ENCODE measurements at regions not wholly inside any gene's neighbourhood (a gene's known extent, or its start where the extent isn't known, plus 50 kb on each side); places are given as distances from the start of the nearest gene placed in this dataset.
"Not testable (repeated sequence)": the region's sequence is repeated elsewhere in the genome, so short reads cannot be mapped to it uniquely, and the experiment has no call there.

- no peaks in the 10 kb centered on the region for H3K4me1 Mint-ChIP-seq (ENCODE audit: low read depth)
- CTCF ChIA-PET, result interaction anchor here (0.6 to 0.9 kb wide), 2 partner anchors 12 to 15 kb away, joined by 3 to 4 read pairs; no protein-coding TSS in a partner anchor
- no peak overlapping the region for H3K4me3 Mint-ChIP-seq
- H3K27me3 Mint-ChIP-seq (ENCODE audit: low read depth), result peaks cover 5% of the 10 kb centered on the region
- DNase-seq, result no peak
- intact Hi-C loops (cut with micrococcal nuclease), result no loop called here
- H3K27ac Mint-ChIP-seq, result no peak overlapping the region
- H3K9me3 Mint-ChIP-seq, result no peaks in the 10 kb centered on the region
- H3K36me3 Mint-ChIP-seq (ENCODE audit: low read depth), result no peaks in the 10 kb centered on the region
These were observed 93.6 kb upstream of the GRIK1 start for GRCh38 chr21:30033441-30033840.

- intact Hi-C loops (cut with micrococcal nuclease), result no loop called here
- H3K27ac Mint-ChIP-seq, result no peak overlapping the region
- no peak overlapping the region for H3K4me3 Mint-ChIP-seq
- H3K4me1 Mint-ChIP-seq (ENCODE audit: low read depth), result no peaks in the 10 kb centered on the region
- H3K9me3 Mint-ChIP-seq, result no peaks in the 10 kb centered on the region
- H3K27me3 Mint-ChIP-seq (ENCODE audit: low read depth), result no peaks in the 10 kb centered on the region
- CTCF ChIA-PET, result interaction anchor here (1.3 kb wide), 1 partner anchor 13 kb away, joined by 3 read pairs; no protein-coding TSS in a partner anchor
- H3K36me3 Mint-ChIP-seq (ENCODE audit: low read depth), result no peaks in the 10 kb centered on the region
- DNase-seq, result no peak
These were observed 90.6 kb upstream of the GRIK1 start for GRCh38 chr21:30030416-30030815.

DNA sequence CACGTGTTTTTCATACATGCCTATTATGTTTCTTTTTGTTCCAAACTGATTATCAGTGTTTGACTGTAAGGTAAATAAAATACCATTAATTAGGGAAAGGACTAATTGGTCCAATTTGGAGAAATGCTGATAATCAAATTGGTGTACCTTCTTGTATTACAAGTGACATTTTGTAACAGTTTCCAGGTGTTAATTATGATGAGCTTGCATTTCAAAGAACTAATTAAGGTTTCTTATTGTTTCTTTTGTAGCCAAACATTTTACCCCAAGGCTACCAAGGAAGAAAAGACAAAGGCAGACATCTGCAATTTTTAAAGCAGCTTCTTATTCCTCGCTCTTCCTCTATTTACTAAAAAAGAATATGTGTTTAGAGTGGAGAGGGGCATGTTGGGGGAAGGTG lies 88.7 kb upstream of the GRIK1 start:
- no peaks in the 10 kb centered on the region for H3K4me1 Mint-ChIP-seq (ENCODE audit: low read depth)
- no peak overlapping the region for H3K27ac Mint-ChIP-seq
- CTCF ChIA-PET, result no interaction called here
- no peak overlapping the region for H3K4me3 Mint-ChIP-seq
- no peaks in the 10 kb centered on the region for H3K27me3 Mint-ChIP-seq (ENCODE audit: low read depth)
- DNase-seq, result no peak
- intact Hi-C loops (cut with micrococcal nuclease), result no loop called here
- no peaks in the 10 kb centered on the region for H3K36me3 Mint-ChIP-seq (ENCODE audit: low read depth)
- H3K9me3 Mint-ChIP-seq, result no peaks in the 10 kb centered on the region

DNA sequence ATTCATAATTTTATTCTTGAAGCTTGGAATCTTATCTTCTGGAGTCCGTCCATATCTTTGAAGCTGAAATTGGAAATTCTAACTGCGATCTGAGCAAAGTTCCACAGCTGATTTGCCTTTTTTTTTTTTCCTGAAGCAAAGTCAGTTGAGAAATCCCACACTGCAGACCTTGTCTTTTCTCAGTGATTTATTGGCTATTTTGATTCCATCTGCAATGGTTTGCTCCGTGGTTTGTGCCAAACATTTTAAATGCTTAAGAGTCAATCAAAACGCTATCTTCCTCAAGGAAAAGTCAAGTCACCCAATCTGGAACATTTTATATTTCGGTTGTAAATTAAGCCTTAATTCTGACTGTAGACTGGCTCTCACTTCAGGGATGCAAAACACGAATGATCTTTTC lies 88.2 kb upstream of the GRIK1 start:
- CTCF ChIA-PET, result no interaction called here
- intact Hi-C loops (cut with micrococcal nuclease), result no loop called here
- no peak overlapping the region for H3K27ac Mint-ChIP-seq

GRCh38 chr21:30023056-30023455 lies 83.3 kb upstream of the GRIK1 start:
- intact Hi-C loops (cut with micrococcal nuclease); H3K27me3 Mint-ChIP-seq (ENCODE audit: low read depth); DNase-seq; H3K9me3 Mint-ChIP-seq; CTCF ChIA-PET; H3K4me3 Mint-ChIP-seq; H3K27ac Mint-ChIP-seq; H3K36me3 Mint-ChIP-seq (ENCODE audit: low read depth); H3K4me1 Mint-ChIP-seq (ENCODE audit: low read depth): not testable (repeated sequence)

More for the DNA sequence above, 88.2 kb upstream of the GRIK1 start:
- no peaks in the 10 kb centered on the region for H3K36me3 Mint-ChIP-seq (ENCODE audit: low read depth)
- no peaks in the 10 kb centered on the region for H3K9me3 Mint-ChIP-seq
- H3K27me3 Mint-ChIP-seq (ENCODE audit: low read depth), result no peaks in the 10 kb centered on the region
- H3K4me3 Mint-ChIP-seq, result no peak overlapping the region
- H3K4me1 Mint-ChIP-seq (ENCODE audit: low read depth), result no peaks in the 10 kb centered on the region
- DNase-seq, result no peak

- Mint-ChIP-seq H3K4me3 (no peak overlapping the region), H3K36me3 (ENCODE audit: low read depth) (no peaks in the 10 kb centered on the region), H3K27ac (no peak overlapping the region), H3K9me3 (peaks cover 6% of the 10 kb centered on the region), H3K27me3 (ENCODE audit: low read depth) (no peaks in the 10 kb centered on the region), H3K4me1 (ENCODE audit: low read depth) (no peaks in the 10 kb centered on the region)
- CTCF ChIA-PET, result no interaction called here
- intact Hi-C loops (cut with micrococcal nuclease), result no loop called here
- no peak for DNase-seq
These were observed 75.1 kb upstream of the GRIK1 start for GRCh38 chr21:30014886-30015285.

DNA sequence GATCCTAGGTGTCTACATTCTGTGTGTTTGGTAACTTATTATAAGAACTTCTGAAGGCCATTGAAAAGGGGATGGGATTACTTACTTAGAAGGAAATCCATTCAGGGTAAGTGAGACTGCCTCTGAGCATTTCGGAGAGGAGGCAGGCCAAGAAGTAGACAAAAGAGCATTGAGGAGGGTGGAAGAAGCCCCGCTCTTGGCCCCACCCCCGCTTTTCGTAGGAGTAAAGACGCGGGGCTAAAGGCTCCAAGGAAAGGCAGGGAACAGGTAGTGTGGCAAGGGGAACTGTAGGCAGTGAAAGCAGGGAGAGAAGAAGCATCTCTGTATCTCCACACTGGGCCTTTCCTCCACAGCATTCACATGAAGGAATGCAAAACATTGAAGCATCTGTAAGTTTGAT lies 51.8 kb upstream of the GRIK1 start:
- Mint-ChIP-seq H3K27me3 (ENCODE audit: low read depth) (no peaks in the 10 kb centered on the region), H3K4me1 (ENCODE audit: low read depth) (no peaks in the 10 kb centered on the region), H3K27ac (no peak overlapping the region), H3K4me3 (no peak overlapping the region), H3K36me3 (ENCODE audit: low read depth) (no peaks in the 10 kb centered on the region), H3K9me3 (peaks cover 3% of the 10 kb centered on the region)
- CTCF ChIA-PET, result no interaction called here
- no peak for DNase-seq
- intact Hi-C loops (cut with micrococcal nuclease), result no loop called here

DNA sequence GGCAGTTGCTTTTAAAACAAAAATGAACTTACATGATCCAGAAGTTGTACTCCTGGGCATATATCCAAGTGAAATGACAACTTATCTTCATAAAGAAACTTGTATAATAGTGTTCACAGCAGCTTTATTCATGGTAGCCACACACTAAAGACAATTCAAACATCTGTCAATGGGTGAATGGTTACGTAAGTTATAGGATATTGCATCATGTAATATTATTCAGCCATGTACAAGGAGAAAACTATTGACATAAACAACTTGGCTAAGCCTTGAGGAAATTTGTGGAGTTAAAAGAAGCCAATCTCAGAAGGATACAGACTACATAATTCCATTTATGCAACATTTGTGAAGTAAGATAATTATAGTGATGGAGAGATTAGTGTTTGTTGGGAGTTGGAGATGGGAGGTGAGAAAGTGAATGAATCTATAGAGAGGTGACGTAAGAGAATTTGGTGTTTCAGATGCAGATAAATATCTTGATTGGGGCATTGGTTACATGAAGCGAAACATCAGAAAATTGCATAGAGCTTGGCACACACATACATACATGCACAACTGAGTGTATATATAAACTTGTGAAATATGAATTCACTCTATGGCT lies 49.9 kb upstream of the GRIK1 start:
- intact Hi-C loops (cut with micrococcal nuclease), result no loop called here
- Mint-ChIP-seq H3K4me1 (ENCODE audit: low read depth) (no peaks in the 10 kb centered on the region), H3K4me3 (no peak overlapping the region), H3K27ac (no peak overlapping the region), H3K36me3 (ENCODE audit: low read depth) (no peaks in the 10 kb centered on the region), H3K27me3 (ENCODE audit: low read depth) (no peaks in the 10 kb centered on the region), H3K9me3 (peaks cover 5% of the 10 kb centered on the region)
- CTCF ChIA-PET, result no interaction called here
- no peak for DNase-seq
